ENCODE measurements at regions not wholly inside any gene's neighbourhood (a gene's known extent, or its start where the extent isn't known, plus 50 kb on each side); places are given as distances from the start of the nearest gene placed in this dataset.

- H3K4ac ChIP-seq (ENCODE audit: low read depth, low read length) = no peak overlapping the region
- H3K79me1 ChIP-seq (ENCODE audit: low read depth in 1 of 2, low read length in 2 of 2) = no peaks in the 10 kb centered on the region
- no peaks in the 10 kb centered on the region for H4K20me1 ChIP-seq (ENCODE audit: insufficient read depth, low read length)
- no peaks in the 10 kb centered on the region for H3K4me1 ChIP-seq (ENCODE audit: control insufficient read depth, insufficient read depth, low read length)
- ChIA-PET POLR2A (ENCODE audit: unreplicated experiment) (no interaction called here), CTCF (no interaction called here)
- no peaks in the 10 kb centered on the region for H3K9me1 ChIP-seq (ENCODE audit: insufficient read depth, low read length)
- dilution Hi-C loops (cut with HindIII; ENCODE audit: low sequenced_read_pairs, unreplicated experiment) = no loop called here
- H3K27me3 ChIP-seq (ENCODE audit: control insufficient read depth, insufficient read depth, low read length) = no peaks in the 10 kb centered on the region
- H2AFZ ChIP-seq (replicated peaks; ENCODE audit: low read length, poor library complexity) = no peak overlapping the region
- H3K14ac ChIP-seq (replicated peaks; ENCODE audit: low read depth, low read length) = no peak overlapping the region
- H2BK5ac ChIP-seq (ENCODE audit: low read depth, low read length, poor library complexity, severe bottlenecking) = no peak overlapping the region
- no peak overlapping the region for H4K8ac ChIP-seq (ENCODE audit: low read depth in 2 of 2, low read length in 2 of 2)
- no peak overlapping the region for H3K4me3 ChIP-seq (ENCODE audit: insufficient read depth, low read depth, low read length)
- no peak for DNase-seq
- BruUV-seq (replicated peaks) = no TSS peak
- no peaks in the 10 kb centered on the region for H3K36me3 ChIP-seq (ENCODE audit: control insufficient read depth, insufficient read depth, low read length)
- no CpG with 5 or more reads among the region's 3 CpGs for whole genome bisulfite sequencing, 2 experiments (ENCODE audit: extremely low coverage in 2 of 2, insufficient read length in 1 of 2)
- no peak overlapping the region for H4K91ac ChIP-seq (ENCODE audit: insufficient read depth, low read depth, low read length)
- intact Hi-C loops (cut with micrococcal nuclease) = loop anchor here (10.0 kb wide), 1 partner anchor 217 kb away; no protein-coding TSS in a partner anchor
- no peak overlapping the region for H2BK120ac ChIP-seq (ENCODE audit: low read depth, low read length)
- no peak overlapping the region for H2BK20ac ChIP-seq (ENCODE audit: low read depth, low read length)
- H3K56ac ChIP-seq (ENCODE audit: extremely low read depth, insufficient read depth, low read length) = no peak overlapping the region
- H3K23ac ChIP-seq (ENCODE audit: low read depth, low read length) = no peak overlapping the region
- TF ChIP-seq, protein P1, sequence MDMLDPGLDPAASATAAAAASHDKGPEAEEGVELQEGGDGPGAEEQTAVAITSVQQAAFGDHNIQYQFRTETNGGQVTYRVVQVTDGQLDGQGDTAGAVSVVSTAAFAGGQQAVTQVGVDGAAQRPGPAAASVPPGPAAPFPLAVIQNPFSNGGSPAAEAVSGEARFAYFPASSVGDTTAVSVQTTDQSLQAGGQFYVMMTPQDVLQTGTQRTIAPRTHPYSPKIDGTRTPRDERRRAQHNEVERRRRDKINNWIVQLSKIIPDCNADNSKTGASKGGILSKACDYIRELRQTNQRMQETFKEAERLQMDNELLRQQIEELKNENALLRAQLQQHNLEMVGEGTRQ (IDR thresholded peaks at IDR 0.05; ENCODE audit: low read depth, low read length) = no peak
- TF ChIP-seq FOS (IDR thresholded peaks at IDR 0.05; ENCODE audit: low read depth, low read length) (no peak), ELK1 (IDR thresholded peaks at IDR 0.05; ENCODE audit: borderline replicate concordance, low read depth, low read length) (no peak), CHD1 (IDR thresholded peaks at IDR 0.05; ENCODE audit: low read depth, low read length) (no peak), MAFK (IDR thresholded peaks at IDR 0.05; ENCODE audit: low read depth, low read length) (no peak), MXI1 (IDR thresholded peaks at IDR 0.05; ENCODE audit: borderline replicate concordance, low read depth, low read length) (no peak), SMC3 (IDR thresholded peaks at IDR 0.05; ENCODE audit: low read depth, low read length) (no peak), CEBPB (IDR thresholded peaks at IDR 0.05; ENCODE audit: low read depth, low read length) (no peak), POLR2A (IDR thresholded peaks at IDR 0.05; ENCODE audit: low read depth, low read length) (no peak), RFX5 (IDR thresholded peaks at IDR 0.05; ENCODE audit: low read depth, low read length) (no peak)
- no peak for ATAC-seq (ENCODE audit: low read depth)
- H2AK9ac ChIP-seq (replicated peaks; ENCODE audit: low read depth, low read length, poor library complexity) = no peak overlapping the region
- in situ Hi-C loops (cut with MboI; ENCODE audit: low sequenced_read_pairs) = loop anchor here (25.0 kb wide), 2 partner anchors 761 to 1086 kb away; no protein-coding TSS in a partner anchor
- H2AK5ac ChIP-seq (ENCODE audit: low read depth, low read length) = no peak overlapping the region
- H3K18ac ChIP-seq (ENCODE audit: low read depth, low read length) = no peak overlapping the region
- no peak overlapping the region for H3K9ac ChIP-seq (ENCODE audit: low read depth, low read length)
- no peak overlapping the region for H3K4me2 ChIP-seq (ENCODE audit: low read depth, low read length)
- no peak overlapping the region for H3K27ac ChIP-seq (ENCODE audit: insufficient read depth, low read length)
- H2BK15ac ChIP-seq (ENCODE audit: low read depth, low read length) = no peak overlapping the region
- no peak overlapping the region for H4K5ac ChIP-seq (ENCODE audit: low read depth, low read length)
- H3K9me3 ChIP-seq (ENCODE audit: control insufficient read depth, insufficient read depth, low read length) = no peaks in the 10 kb centered on the region
Observed at GRCh38 chr7:19448091-19448490, 260.7 kb downstream of the POLR1F start.
